Transverse colon (tissue), 4 donors: ENCODE measurements at regions not wholly inside any gene's neighbourhood (a gene's known extent, or its start where the extent isn't known, plus 50 kb on each side); places are given as distances from the start of the nearest gene placed in this dataset.

ENCODE experiments used
- DNase-seq: peaks from one replicate; pipeline ENCODE4 v3.0.0-alpha.2; 2019
- H3K27ac ChIP-seq, 4 donors: fragments of 200-600 bp; sonication (generic); 2 replicates each; pipeline ENCODE4 v1.5.1; 2016 to 2018; ENCODE audit warnings: inconsistent platforms in 4 of 4
- H3K27me3 ChIP-seq: fragments of 200-600 bp; sonication (generic); 2 replicates; pipeline ENCODE4 v1.5.1; 2017; ENCODE audit warnings: inconsistent platforms
- H3K36me3 ChIP-seq, 4 donors: fragments of 200-600 bp; sonication (generic); 2 replicates each; pipeline ENCODE4 v1.5.1; 2017 to 2019; ENCODE audit warnings: inconsistent platforms in 4 of 4
- H3K4me1 ChIP-seq, 4 donors: fragments of 200-600 bp; sonication (generic); 2 replicates each; pipeline ENCODE4 v1.5.1; 2017 to 2020; ENCODE audit warnings: inconsistent platforms in 4 of 4
- H3K4me3 ChIP-seq, 4 donors: fragments of 200-600 bp; sonication (generic); 1 replicate in 1 of 4; 2 replicates in 3 of 4; pipeline versions ENCODE4 v1.5.1 to v1.6.1; 2017 to 2019; ENCODE audit warnings: inconsistent platforms in 4 of 4
- H3K9me3 ChIP-seq, 2 donors: fragments of 200-600 bp; sonication (generic); 2 replicates each; pipeline ENCODE4 v1.5.1; 2017 to 2019; ENCODE audit warnings: inconsistent platforms in 2 of 2
- EP300 ChIP-seq: sonication (generic); formaldehyde crosslinking; IDR thresholded peaks from one replicate; pipeline ENCODE4 v1.6.1; 2017; ENCODE audit warnings: antibody characterized with exemption, low read depth
- POLR2A ChIP-seq: fragments of 450-650 bp; IDR thresholded peaks from one replicate; pipeline ENCODE4 v1.6.1; 2016; ENCODE audit warnings: antibody characterized with exemption, mild to moderate bottlenecking, moderate library complexity
- POLR2AphosphoS5 ChIP-seq, 3 donors: sonication (generic); formaldehyde crosslinking; IDR thresholded peaks; one replicate each; pipeline ENCODE4 v1.6.1; 2016; ENCODE audit warnings: antibody characterized with exemption in 3 of 3
- WGBS, 2 donors: methylation state at CpG; one replicate each; pipeline ENCODE4 v1.1.5; 2018; ENCODE audit warnings: low coverage in 1 of 2; 5-methylcytosine and 5-hydroxymethylcytosine counted together
- in situ Hi-C, 4 donors: fragments of 200-750 bp; cut with MboI; loops; one replicate each; pipeline versions ENCODE4 v1.15.0 to v1.15.1; 2017; ENCODE audit warnings: low sequenced_read_pairs in 3 of 4, low pct_ligation_motif_present in 1 of 4, low pct_unique_long_range_greater_than_20kb in 1 of 4
- intact Hi-C: fragments of 100-400 bp; cut with DNase I; formaldehyde crosslinking; loops from one replicate; pipeline ENCODE4 v1.15.1; 2023; ENCODE audit warnings: low total_unique reads
- TF ChIP-seq, protein P1 (sequence below), 5 experiments: fragments of 200-600 bp in 3 of 5; fragments of 450-650 bp in 2 of 5; sonication (generic) in 3 of 5; IDR thresholded peaks; 1 replicate in 2 of 5; 2 replicates in 3 of 5; pipeline ENCODE4 v1.5.1; 2016 to 2017; ENCODE audit warnings: antibody characterized with exemption in 5 of 5, inconsistent platforms in 3 of 5, mild to moderate bottlenecking in 2 of 5, moderate library complexity in 1 of 5

DNA sequence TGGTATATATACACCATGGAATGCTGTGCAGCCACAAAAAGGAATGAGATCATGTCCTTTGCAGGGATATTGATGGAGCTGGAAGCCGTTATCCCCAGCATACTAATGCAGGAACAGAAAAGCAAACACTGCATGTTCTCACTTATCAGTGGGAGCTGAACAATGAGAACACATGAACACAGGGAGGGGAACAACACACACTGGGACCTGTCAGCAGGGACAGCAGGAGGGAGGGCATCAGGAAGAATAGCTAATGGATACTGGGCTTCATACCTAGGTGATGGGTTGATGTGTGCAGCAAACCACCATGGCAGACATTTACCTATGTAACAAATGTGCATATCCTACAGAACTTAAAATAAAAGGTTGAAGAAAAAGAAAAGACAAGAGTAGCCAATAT lies 81.1 kb upstream of the ADAD1 start:
- Histone ChIP-seq H3K36me3 (peaks cover 0 to 36% (median 14%) of the 10 kb centered on the region in 4 donors), H3K4me3 (no peak overlapping the region), H3K27me3 (no peaks in the 10 kb centered on the region), H3K27ac (no peak overlapping the region), H3K9me3 (no peaks in the 10 kb centered on the region), H3K4me1 (no peaks in the 10 kb centered on the region)
- intact Hi-C loops, result no loop called here
- TF ChIP-seq EP300 (no peak), POLR2A (no peak), POLR2AphosphoS5 (IDR thresholded peaks at IDR 0.05) (no peak)
- TF ChIP-seq, protein P1, sequence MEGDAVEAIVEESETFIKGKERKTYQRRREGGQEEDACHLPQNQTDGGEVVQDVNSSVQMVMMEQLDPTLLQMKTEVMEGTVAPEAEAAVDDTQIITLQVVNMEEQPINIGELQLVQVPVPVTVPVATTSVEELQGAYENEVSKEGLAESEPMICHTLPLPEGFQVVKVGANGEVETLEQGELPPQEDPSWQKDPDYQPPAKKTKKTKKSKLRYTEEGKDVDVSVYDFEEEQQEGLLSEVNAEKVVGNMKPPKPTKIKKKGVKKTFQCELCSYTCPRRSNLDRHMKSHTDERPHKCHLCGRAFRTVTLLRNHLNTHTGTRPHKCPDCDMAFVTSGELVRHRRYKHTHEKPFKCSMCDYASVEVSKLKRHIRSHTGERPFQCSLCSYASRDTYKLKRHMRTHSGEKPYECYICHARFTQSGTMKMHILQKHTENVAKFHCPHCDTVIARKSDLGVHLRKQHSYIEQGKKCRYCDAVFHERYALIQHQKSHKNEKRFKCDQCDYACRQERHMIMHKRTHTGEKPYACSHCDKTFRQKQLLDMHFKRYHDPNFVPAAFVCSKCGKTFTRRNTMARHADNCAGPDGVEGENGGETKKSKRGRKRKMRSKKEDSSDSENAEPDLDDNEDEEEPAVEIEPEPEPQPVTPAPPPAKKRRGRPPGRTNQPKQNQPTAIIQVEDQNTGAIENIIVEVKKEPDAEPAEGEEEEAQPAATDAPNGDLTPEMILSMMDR (IDR thresholded peaks at IDR 0.05), result no peak
- DNase-seq, result no peak
- in situ Hi-C loops, result no loop called here
- WGBS, 2 donors, result 95 to 100% methylated on average over 1 of the region's 1 CpG

DNA sequence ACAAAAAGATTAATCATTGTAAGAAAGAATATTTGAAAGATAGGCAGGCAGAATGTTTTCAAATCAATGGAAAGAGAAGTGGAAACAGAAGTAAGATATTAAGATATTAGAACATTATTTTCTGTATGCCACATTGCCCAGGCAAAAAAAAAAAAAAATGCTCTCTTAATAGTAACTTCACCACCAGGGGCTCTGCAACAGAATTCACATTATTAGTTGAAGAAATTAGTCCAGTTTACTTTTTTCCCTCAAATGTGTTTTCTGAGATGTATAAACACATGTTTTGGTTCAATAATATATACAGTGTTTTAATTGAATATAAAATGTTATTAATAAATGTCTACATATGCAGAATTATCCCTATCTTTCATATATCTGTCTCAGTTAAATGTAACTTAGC lies 78.0 kb upstream of the ADAD1 start:
- no peaks in the 10 kb centered on the region for H3K9me3 ChIP-seq
- no peak overlapping the region for H3K27ac ChIP-seq
- H3K36me3 ChIP-seq, result peaks cover 0 to 36% (median 6%) of the 10 kb centered on the region in 4 donors
- no peaks in the 10 kb centered on the region for H3K27me3 ChIP-seq
- no peak for TF ChIP-seq POLR2A
- TF ChIP-seq POLR2AphosphoS5 (IDR thresholded peaks at IDR 0.05), result no peak
- TF ChIP-seq, protein P1 (IDR thresholded peaks at IDR 0.05), result no peak
- TF ChIP-seq EP300, result no peak
- no peaks in the 10 kb centered on the region for H3K4me1 ChIP-seq
- DNase-seq, result no peak
- in situ Hi-C loops (no loop called here), intact Hi-C loops (no loop called here)
- no peak overlapping the region for H3K4me3 ChIP-seq

DNA sequence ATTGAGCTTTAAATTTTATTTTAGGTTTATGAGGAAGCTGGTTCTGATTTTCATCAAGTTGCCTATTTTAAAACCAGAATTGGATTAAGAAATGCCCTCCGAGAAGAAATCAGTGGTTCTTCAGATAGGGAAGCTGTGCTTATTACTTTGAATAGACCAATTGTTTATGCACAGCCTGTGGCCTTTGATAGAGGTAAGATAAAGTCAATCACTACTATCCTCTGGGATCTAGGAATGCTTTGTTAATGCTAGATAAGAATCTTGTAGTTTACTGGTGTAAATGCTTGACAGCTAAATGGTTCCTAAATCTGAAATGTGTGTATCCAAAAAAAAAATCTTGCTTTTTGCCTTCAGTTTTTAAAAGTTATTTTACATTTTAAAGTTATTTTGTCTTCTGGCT lies 73.0 kb upstream of the ADAD1 start:
- H3K36me3 ChIP-seq, result peaks cover 0 to 61% (median 14%) of the 10 kb centered on the region in 4 donors
- H3K9me3 ChIP-seq, result no peaks in the 10 kb centered on the region
- no peaks in the 10 kb centered on the region for H3K4me1 ChIP-seq
- intact Hi-C loops (no loop called here), in situ Hi-C loops (no loop called here)
- 70 to 87% methylated on average over 1 of the region's 1 CpG for WGBS, 2 donors
- no peak overlapping the region for H3K4me3 ChIP-seq
- H3K27ac ChIP-seq, result no peak overlapping the region
- DNase-seq, result no peak
- no peaks in the 10 kb centered on the region for H3K27me3 ChIP-seq
- no peak for TF ChIP-seq POLR2AphosphoS5 (IDR thresholded peaks at IDR 0.05)
- TF ChIP-seq EP300, result no peak
- TF ChIP-seq, protein P1 (IDR thresholded peaks at IDR 0.05), result no peak
- no peak for TF ChIP-seq POLR2A

DNA sequence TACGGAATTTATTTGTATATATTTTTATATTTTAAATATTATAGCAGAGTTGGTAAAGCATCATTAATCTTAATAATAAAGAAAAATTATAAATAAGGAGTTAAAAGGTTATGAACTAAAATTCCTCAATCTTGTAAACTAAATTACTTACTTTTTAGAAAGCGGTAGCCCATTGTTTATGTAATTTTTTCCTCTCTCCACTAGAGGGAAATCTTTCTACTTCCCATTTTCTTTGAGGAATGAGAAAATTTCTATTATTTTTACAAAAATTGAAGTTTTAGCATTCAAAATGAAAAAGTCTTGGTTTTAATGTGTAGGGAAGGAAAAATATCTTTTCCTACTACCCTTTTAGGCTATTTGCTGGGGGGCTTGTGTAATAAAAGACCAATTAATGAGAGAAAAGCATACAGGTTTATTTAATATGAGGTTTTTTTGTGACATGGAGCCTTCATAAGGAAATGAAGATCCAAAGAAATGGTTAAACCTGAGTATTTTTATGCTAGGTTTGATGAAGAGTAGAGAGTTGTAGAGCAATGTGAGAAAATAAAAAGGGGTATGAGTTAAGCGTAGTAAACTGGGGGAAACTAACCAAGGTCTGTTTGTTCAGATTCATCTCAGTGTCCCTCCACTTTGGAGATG lies 68.7 kb upstream of the ADAD1 start:
- Histone ChIP-seq H3K9me3 (no peaks in the 10 kb centered on the region), H3K4me3 (no peak overlapping the region), H3K27ac (no peak overlapping the region), H3K4me1 (no peaks in the 10 kb centered on the region), H3K36me3 (peaks cover 0 to 41% (median 11%) of the 10 kb centered on the region in 4 donors), H3K27me3 (no peaks in the 10 kb centered on the region)
- no peak for DNase-seq
- in situ Hi-C loops (no loop called here), intact Hi-C loops (no loop called here)
- TF ChIP-seq POLR2A (no peak), EP300 (no peak), POLR2AphosphoS5 (IDR thresholded peaks at IDR 0.05) (no peak)
- TF ChIP-seq, protein P1 (IDR thresholded peaks at IDR 0.05), result peak; percentile 10 to 43 (median 31)
- 67 to 84% methylated on average over 2 to 3 of the region's 3 CpGs for WGBS, 2 donors
